ENCODE measurements at regions not wholly inside any gene's neighbourhood (a gene's known extent, or its start where the extent isn't known, plus 50 kb on each side); places are given as distances from the start of the nearest gene placed in this dataset.

GRCh38 chr15:70320482-70320881 lies 222.8 kb upstream of the TLE3 start:
- WGBS (ENCODE audit: insufficient coverage, low coverage, low lambda C conversion rate, missing lambda C conversion rate) = 31% methylated on average over 2 of the region's 2 CpGs
- no peaks in the 10 kb centered on the region for H3K36me3 ChIP-seq
- ATAC-seq = peak in 3 of 4 donors; percentile 24 to 56 (median 55)
- peaks cover 0 to 6% (median 0%) of the 10 kb centered on the region in 4 donors for H3K4me1 ChIP-seq
- H3K9me3 ChIP-seq = no peaks in the 10 kb centered on the region
- H3K27me3 ChIP-seq = no peaks in the 10 kb centered on the region
- DNase-seq = no peak
- TF ChIP-seq POLR2A (IDR thresholded peaks at IDR 0.05) (no peak), CTCF (IDR thresholded peaks at IDR 0.05) (no peak)
- H3K27ac ChIP-seq = no peak overlapping the region
- no peak overlapping the region for H3K4me3 ChIP-seq
- intact Hi-C loops (cut with DNase I) = no loop called here

- Histone ChIP-seq H3K27ac (no peak overlapping the region), H3K4me1 (peaks cover 0 to 6% (median 0%) of the 10 kb centered on the region in 4 donors), H3K4me3 (no peak overlapping the region), H3K9me3 (no peaks in the 10 kb centered on the region), H3K27me3 (no peaks in the 10 kb centered on the region), H3K36me3 (no peaks in the 10 kb centered on the region)
- no peak for TF ChIP-seq CTCF (IDR thresholded peaks at IDR 0.05)
- TF ChIP-seq POLR2A (IDR thresholded peaks at IDR 0.05) = no peak
- intact Hi-C loops (cut with DNase I) = no loop called here
- ATAC-seq = no peak
- 64% methylated on average over 3 of the region's 3 CpGs for WGBS (ENCODE audit: insufficient coverage, low coverage, low lambda C conversion rate, missing lambda C conversion rate)
- DNase-seq = no peak
Measured at GRCh38 chr15:70320077-70320476, 222.4 kb upstream of the TLE3 start.

- no peak overlapping the region for H3K27ac ChIP-seq
- ATAC-seq = no peak
- no peaks in the 10 kb centered on the region for H3K27me3 ChIP-seq
Measured at GRCh38 chr15:70319466-70319865, 221.7 kb upstream of the TLE3 start.

GRCh38 chr15:70318594-70319465 lies 221.1 kb upstream of the TLE3 start:
- ATAC-seq = no peak
- Histone ChIP-seq H3K36me3 (no peaks in the 10 kb centered on the region), H3K9me3 (no peaks in the 10 kb centered on the region), H3K27ac (no peak overlapping the region), H3K4me1 (peaks cover 0 to under 1% (median 0%) of the 10 kb centered on the region in 4 donors), H3K27me3 (no peaks in the 10 kb centered on the region), H3K4me3 (no peak overlapping the region)
- DNase-seq = no peak
- TF ChIP-seq POLR2A (IDR thresholded peaks at IDR 0.05) = no peak
- no peak for TF ChIP-seq CTCF (IDR thresholded peaks at IDR 0.05)
- intact Hi-C loops (cut with DNase I) = no loop called here
- 62% methylated on average over 11 of the region's 11 CpGs for WGBS (ENCODE audit: insufficient coverage, low coverage, low lambda C conversion rate, missing lambda C conversion rate)

More at GRCh38 chr15:70319466-70319865, 221.7 kb upstream of the TLE3 start:
- TF ChIP-seq POLR2A (IDR thresholded peaks at IDR 0.05) (no peak), CTCF (IDR thresholded peaks at IDR 0.05) (no peak)
- H3K4me3 ChIP-seq = no peak overlapping the region
- intact Hi-C loops (cut with DNase I) = no loop called here
- H3K9me3 ChIP-seq = no peaks in the 10 kb centered on the region
- peaks cover 0 to 6% (median 0%) of the 10 kb centered on the region in 4 donors for H3K4me1 ChIP-seq
- DNase-seq = no peak
- WGBS (ENCODE audit: insufficient coverage, low coverage, low lambda C conversion rate, missing lambda C conversion rate) = 78% methylated on average over 2 of the region's 4 CpGs
- no peaks in the 10 kb centered on the region for H3K36me3 ChIP-seq
